GM12878 (cell line): ENCODE measurements at regions not wholly inside any gene's neighbourhood (a gene's known extent, or its start where the extent isn't known, plus 50 kb on each side); places are given as distances from the start of the nearest gene placed in this dataset.

ENCODE experiments used
- EGR1 ChIP-seq, 2 experiments: IDR thresholded peaks; 1 replicate in 1 of 2; 2 replicates in 1 of 2; pipeline ENCODE4 v1.6.1; 2011 to 2012; ENCODE audit warnings: low read depth in 2 of 2, low read length in 2 of 2, borderline replicate concordance in 1 of 2, mild to moderate bottlenecking in 1 of 2, moderate library complexity in 1 of 2
- EP300 ChIP-seq, 2 experiments: fragments of 150-350 bp in 1 of 2; IDR thresholded peaks; 2 replicates each; pipeline ENCODE4 v1.6.1; 2011 to 2012; ENCODE audit warnings: low read depth in 2 of 2, low read length in 2 of 2, borderline replicate concordance in 1 of 2, improper control_type of control experiment in 1 of 2, inconsistent platforms in 1 of 2; ENCODE audit not compliant: control insufficient read depth in 1 of 2
- EZH2 ChIP-seq: IDR thresholded peaks from 2 replicates; pipeline ENCODE4 v1.6.1; 2012; ENCODE audit warnings: low read depth, mild to moderate bottlenecking, control low read depth, inconsistent platforms, low read length, borderline replicate concordance; ENCODE audit not compliant: control insufficient read depth
- JUND ChIP-seq: IDR thresholded peaks from 2 replicates; pipeline ENCODE4 v1.6.1; 2012; ENCODE audit warnings: low read depth, mild to moderate bottlenecking, low read length, improper control_type of control experiment, moderate library complexity
- POLR2A ChIP-seq: IDR thresholded peaks from 2 replicates; pipeline ENCODE4 v1.6.1; 2011; ENCODE audit warnings: low read depth, mild to moderate bottlenecking, low read length
- POLR2AphosphoS5 ChIP-seq: IDR thresholded peaks from 2 replicates; pipeline ENCODE4 v1.6.1; 2011; ENCODE audit warnings: mild to moderate bottlenecking, low read length, inconsistent platforms
- ZZZ3 ChIP-seq: IDR thresholded peaks from 2 replicates; pipeline ENCODE4 v1.6.1; 2011; ENCODE audit warnings: low read depth; ENCODE audit not compliant: control insufficient read depth, insufficient read length
- TF ChIP-seq, protein P1 (sequence below), 3 experiments: IDR thresholded peaks in 2 of 3; conservative IDR thresholded peaks in 1 of 3; 2 replicates each; pipeline ENCODE4 v1.5.1; 2011; ENCODE audit warnings: low read depth in 3 of 3, low read length in 3 of 3, mild to moderate bottlenecking in 3 of 3, control low read depth in 2 of 3, moderate library complexity in 2 of 3, inconsistent platforms in 1 of 3, mixed read lengths in 1 of 3; ENCODE audit not compliant: control insufficient read depth in 2 of 3, insufficient read depth in 1 of 3; ENCODE audit errors: extremely low read depth in 1 of 3
- TF ChIP-seq, protein P2 (sequence below): fragments of 450-650 bp; IDR thresholded peaks from 2 replicates; pipeline ENCODE4 v1.6.1; 2016; ENCODE audit warnings: mild to moderate bottlenecking

DNA sequence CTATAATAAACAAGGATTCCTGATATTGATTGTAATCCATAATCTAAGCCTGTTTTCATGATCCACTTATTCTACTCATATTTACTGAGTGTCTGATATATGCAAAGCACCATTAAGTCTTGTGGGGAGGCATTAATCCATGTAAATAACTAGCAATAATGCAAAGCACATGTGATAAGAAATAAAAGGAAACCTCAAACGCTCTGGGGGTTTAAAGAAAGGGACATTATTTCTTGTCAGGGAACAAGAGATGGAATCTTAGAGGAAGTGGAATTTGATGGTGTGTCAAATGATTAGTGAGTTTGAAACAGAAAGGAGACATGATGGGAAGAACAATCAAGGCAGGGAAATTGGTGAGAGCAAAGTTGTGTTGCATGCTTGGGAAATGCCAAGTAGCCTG, 57.4 kb upstream of the FLT1 start:
- TF ChIP-seq ZZZ3 (no peak), POLR2A (no peak), JUND (no peak), EZH2 (no peak), POLR2AphosphoS5 (no peak), EP300 (IDR thresholded peaks at IDR 0.05; ENCODE audit: borderline replicate concordance in 1 of 2, control insufficient read depth in 1 of 2, low read depth in 2 of 2, low read length in 2 of 2) (no peak), EGR1 (IDR thresholded peaks at IDR 0.05; ENCODE audit: borderline replicate concordance in 1 of 2, low read depth in 2 of 2, low read length in 2 of 2) (no peak)
- TF ChIP-seq, protein P1, sequence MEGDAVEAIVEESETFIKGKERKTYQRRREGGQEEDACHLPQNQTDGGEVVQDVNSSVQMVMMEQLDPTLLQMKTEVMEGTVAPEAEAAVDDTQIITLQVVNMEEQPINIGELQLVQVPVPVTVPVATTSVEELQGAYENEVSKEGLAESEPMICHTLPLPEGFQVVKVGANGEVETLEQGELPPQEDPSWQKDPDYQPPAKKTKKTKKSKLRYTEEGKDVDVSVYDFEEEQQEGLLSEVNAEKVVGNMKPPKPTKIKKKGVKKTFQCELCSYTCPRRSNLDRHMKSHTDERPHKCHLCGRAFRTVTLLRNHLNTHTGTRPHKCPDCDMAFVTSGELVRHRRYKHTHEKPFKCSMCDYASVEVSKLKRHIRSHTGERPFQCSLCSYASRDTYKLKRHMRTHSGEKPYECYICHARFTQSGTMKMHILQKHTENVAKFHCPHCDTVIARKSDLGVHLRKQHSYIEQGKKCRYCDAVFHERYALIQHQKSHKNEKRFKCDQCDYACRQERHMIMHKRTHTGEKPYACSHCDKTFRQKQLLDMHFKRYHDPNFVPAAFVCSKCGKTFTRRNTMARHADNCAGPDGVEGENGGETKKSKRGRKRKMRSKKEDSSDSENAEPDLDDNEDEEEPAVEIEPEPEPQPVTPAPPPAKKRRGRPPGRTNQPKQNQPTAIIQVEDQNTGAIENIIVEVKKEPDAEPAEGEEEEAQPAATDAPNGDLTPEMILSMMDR (IDR thresholded peaks at IDR 0.05 in 2 of 3, conservative IDR thresholded peaks at IDR 0.05 in 1 of 3; ENCODE audit: control insufficient read depth in 2 of 3, extremely low read depth in 1 of 3, insufficient read depth in 1 of 3, low read depth in 3 of 3, low read length in 3 of 3): no peak
- TF ChIP-seq, protein P2, sequence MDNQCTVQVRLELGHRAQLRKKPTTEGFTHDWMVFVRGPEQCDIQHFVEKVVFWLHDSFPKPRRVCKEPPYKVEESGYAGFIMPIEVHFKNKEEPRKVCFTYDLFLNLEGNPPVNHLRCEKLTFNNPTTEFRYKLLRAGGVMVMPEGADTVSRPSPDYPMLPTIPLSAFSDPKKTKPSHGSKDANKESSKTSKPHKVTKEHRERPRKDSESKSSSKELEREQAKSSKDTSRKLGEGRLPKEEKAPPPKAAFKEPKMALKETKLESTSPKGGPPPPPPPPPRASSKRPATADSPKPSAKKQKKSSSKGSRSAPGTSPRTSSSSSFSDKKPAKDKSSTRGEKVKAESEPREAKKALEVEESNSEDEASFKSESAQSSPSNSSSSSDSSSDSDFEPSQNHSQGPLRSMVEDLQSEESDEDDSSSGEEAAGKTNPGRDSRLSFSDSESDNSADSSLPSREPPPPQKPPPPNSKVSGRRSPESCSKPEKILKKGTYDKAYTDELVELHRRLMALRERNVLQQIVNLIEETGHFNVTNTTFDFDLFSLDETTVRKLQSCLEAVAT: no peak
